MM.1S (cell line): ENCODE measurements at regions not wholly inside any gene's neighbourhood (a gene's known extent, or its start where the extent isn't known, plus 50 kb on each side); places are given as distances from the start of the nearest gene placed in this dataset.
"Not testable (repeated sequence)": the region's sequence is repeated elsewhere in the genome, so short reads cannot be mapped to it uniquely, and the experiment has no call there.

Experiments
- EZH2 ChIP-seq: fragments of 300-600 bp; sonication (generic); optimal IDR thresholded peaks from 2 replicates; pipeline ENCODE3; 2017; ENCODE audit warnings: low read depth, mild to moderate bottlenecking, antibody characterized with exemption, low read length, mixed read lengths
- EZH2phosphoT487 ChIP-seq: fragments of 300-600 bp; sonication (generic); IDR thresholded peaks from 2 replicates; pipeline ENCODE4 v1.6.1; 2018; ENCODE audit warnings: antibody characterized with exemption, low read length
- TF ChIP-seq, protein P1 (sequence below): fragments of 300-600 bp; sonication (generic); IDR thresholded peaks from 2 replicates; pipeline ENCODE4 v1.5.1; 2016; ENCODE audit warnings: antibody characterized with exemption, low read length, mixed read lengths

DNA sequence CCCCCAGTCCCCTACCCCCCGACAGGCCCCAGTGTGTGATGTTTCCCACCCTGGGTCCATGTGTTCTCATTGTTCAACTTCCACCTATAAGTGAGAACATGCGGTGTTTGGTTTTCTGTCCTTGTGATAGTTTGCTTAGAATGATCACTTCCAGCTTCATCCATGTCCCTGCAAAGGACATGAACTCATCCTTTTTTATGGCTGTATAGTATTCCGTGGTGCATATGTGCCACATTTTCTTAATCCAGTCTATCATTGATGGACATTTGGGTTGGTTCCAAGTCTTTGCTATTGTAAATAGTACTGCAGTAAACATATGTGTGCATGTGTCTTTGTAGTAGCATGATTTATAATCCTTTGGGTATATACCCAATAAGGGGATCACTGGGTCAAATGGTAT is 208.2 kb upstream of the NEBL start:
- TF ChIP-seq, protein P1, sequence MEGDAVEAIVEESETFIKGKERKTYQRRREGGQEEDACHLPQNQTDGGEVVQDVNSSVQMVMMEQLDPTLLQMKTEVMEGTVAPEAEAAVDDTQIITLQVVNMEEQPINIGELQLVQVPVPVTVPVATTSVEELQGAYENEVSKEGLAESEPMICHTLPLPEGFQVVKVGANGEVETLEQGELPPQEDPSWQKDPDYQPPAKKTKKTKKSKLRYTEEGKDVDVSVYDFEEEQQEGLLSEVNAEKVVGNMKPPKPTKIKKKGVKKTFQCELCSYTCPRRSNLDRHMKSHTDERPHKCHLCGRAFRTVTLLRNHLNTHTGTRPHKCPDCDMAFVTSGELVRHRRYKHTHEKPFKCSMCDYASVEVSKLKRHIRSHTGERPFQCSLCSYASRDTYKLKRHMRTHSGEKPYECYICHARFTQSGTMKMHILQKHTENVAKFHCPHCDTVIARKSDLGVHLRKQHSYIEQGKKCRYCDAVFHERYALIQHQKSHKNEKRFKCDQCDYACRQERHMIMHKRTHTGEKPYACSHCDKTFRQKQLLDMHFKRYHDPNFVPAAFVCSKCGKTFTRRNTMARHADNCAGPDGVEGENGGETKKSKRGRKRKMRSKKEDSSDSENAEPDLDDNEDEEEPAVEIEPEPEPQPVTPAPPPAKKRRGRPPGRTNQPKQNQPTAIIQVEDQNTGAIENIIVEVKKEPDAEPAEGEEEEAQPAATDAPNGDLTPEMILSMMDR = not testable (repeated sequence)
- TF ChIP-seq EZH2phosphoT487, EZH2: not testable (repeated sequence)
